GM06990 (cell line): ENCODE measurements at regions not wholly inside any gene's neighbourhood (a gene's known extent, or its start where the extent isn't known, plus 50 kb on each side); places are given as distances from the start of the nearest gene placed in this dataset.

Experiments used
- DNase-seq: peaks from one replicate; pipeline ENCODE4 v3.0.0-alpha.2; 2011; ENCODE audit not compliant: insufficient read length; ENCODE audit errors: extremely low read depth
- H3K27me3 ChIP-seq: replicated peaks from 2 replicates; pipeline ENCODE4 v1.6.0; 2011; ENCODE audit warnings: low read length; ENCODE audit not compliant: control insufficient read depth, insufficient read depth
- H3K36me3 ChIP-seq: 2 replicates; pipeline ENCODE4 v1.5.1; 2011; ENCODE audit warnings: low read length; ENCODE audit not compliant: control insufficient read depth, insufficient read depth
- H3K4me3 ChIP-seq: replicated peaks from 2 replicates; pipeline ENCODE4 v1.5.1; 2011; ENCODE audit warnings: low read depth, mild to moderate bottlenecking, control low read depth, low read length
- CTCF ChIP-seq: IDR thresholded peaks from 2 replicates; pipeline ENCODE4 v1.5.1; 2011; ENCODE audit warnings: low read length, control low read depth, mild to moderate bottlenecking, inconsistent platforms; ENCODE audit not compliant: insufficient read depth, poor library complexity, severe bottlenecking

- TF ChIP-seq CTCF, result no peak
- DNase-seq, result no peak
These were observed 161.5 kb upstream of the ESRRG start for GRCh38 chr1:216884614-216885229.

GRCh38 chr1:216883518-216883917 is 160.3 kb upstream of the ESRRG start:
- no peak for DNase-seq
- TF ChIP-seq CTCF, result no peak

More at GRCh38 chr1:216884614-216885229, 161.5 kb upstream of the ESRRG start:
- no peaks in the 10 kb centered on the region for H3K27me3 ChIP-seq
- H3K4me3 ChIP-seq, result no peak overlapping the region
- H3K36me3 ChIP-seq, result no peaks in the 10 kb centered on the region

GRCh38 chr1:216881695-216882094 is 158.5 kb upstream of the ESRRG start:
- no peaks in the 10 kb centered on the region for H3K36me3 ChIP-seq
- DNase-seq, result no peak
- H3K4me3 ChIP-seq, result no peak overlapping the region
- H3K27me3 ChIP-seq, result no peaks in the 10 kb centered on the region
- no peak for TF ChIP-seq CTCF

More at GRCh38 chr1:216883518-216883917, 160.3 kb upstream of the ESRRG start:
- Histone ChIP-seq H3K36me3 (no peaks in the 10 kb centered on the region), H3K4me3 (no peak overlapping the region), H3K27me3 (no peaks in the 10 kb centered on the region)

GRCh38 chr1:216866714-216867113 is 143.5 kb upstream of the ESRRG start:
- H3K36me3 ChIP-seq, result no peaks in the 10 kb centered on the region
- DNase-seq, result no peak
- H3K27me3 ChIP-seq, result no peaks in the 10 kb centered on the region
- TF ChIP-seq CTCF, result no peak
- H3K4me3 ChIP-seq, result no peak overlapping the region

GRCh38 chr1:216855810-216856209 is 132.6 kb upstream of the ESRRG start:
- no peak for TF ChIP-seq CTCF
- Histone ChIP-seq H3K4me3 (no peak overlapping the region), H3K27me3 (no peaks in the 10 kb centered on the region), H3K36me3 (no peaks in the 10 kb centered on the region)
- DNase-seq, result no peak

- no peak for TF ChIP-seq CTCF
These were observed 131.7 kb upstream of the ESRRG start for GRCh38 chr1:216854836-216855484.

More at GRCh38 chr1:216854836-216855484, 131.7 kb upstream of the ESRRG start:
- Histone ChIP-seq H3K4me3 (no peak overlapping the region), H3K27me3 (no peaks in the 10 kb centered on the region), H3K36me3 (no peaks in the 10 kb centered on the region)
- no peak for DNase-seq
